Stimulated activated naive CD8-positive, alpha-beta T cell treated with anti-CD3 and anti-CD28 coated beads, Interleukin-15, Interleukin-2, amounts not matched to agents 100 U/mL and 50 U/mL, for 24 hours (primary cell): ENCODE measurements at regions not wholly inside any gene's neighbourhood (a gene's known extent, or its start where the extent isn't known, plus 50 kb on each side); places are given as distances from the start of the nearest gene placed in this dataset.

ENCODE experiments used
- ATAC-seq: fragments of 150-1000 bp; cut with Tn5 transposase; one replicate; pipeline ENCODE4 v1.10.0; 2021
- DNase-seq: peaks from one replicate; pipeline ENCODE4 v3.0.0; 2021

DNA sequence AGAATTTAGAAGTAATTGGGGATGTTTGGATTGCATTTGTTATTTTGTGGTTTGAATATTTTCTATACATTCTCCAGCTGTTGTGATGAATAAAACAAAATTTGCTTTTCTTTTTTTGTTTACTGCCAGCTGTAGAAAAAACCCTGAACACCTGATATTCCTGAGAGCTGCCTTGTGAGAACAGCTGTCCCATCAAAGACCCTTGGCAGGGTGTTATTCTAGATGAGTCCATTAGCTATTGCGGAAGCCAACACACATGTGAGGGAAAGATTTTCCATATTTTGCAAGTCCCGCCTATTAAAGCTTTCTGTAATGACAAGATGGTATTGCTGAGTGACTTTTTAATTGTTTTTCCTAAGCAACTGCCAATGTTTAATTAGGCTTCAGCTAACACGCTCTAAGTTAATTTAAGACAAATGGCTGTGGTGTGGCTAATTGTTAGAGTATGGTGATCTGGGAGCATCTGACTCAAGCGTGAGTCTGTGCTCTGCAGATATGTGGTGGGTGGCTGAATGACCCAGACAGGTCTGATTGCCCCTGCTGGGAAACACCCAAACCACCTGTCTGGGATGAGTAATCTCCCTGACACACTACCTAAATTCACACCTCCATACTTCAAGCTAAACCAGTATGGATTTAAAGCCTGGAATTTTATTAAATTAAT lies 86.5 kb upstream of the PRLR start:
- ATAC-seq: peak; percentile 64
- peak; percentile 11 for DNase-seq

DNA sequence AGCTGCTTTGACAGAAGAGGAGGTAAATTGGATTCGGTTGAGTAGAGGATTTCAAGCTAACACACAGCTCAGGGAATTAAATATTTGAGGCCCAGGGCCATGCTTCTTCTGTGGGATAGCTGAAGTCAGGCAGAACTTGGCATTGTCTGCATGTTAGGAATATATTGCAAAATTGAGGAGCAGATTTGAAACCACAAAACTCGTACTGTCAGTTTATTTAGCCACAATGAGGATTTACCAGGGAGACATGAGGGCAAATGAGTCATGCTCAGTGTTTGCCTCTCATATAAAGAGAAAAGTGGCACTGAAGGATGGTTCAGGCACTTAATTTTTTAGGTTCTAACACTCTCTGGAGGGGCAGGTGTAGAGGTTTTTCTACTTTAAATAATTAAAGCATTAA lies 83.0 kb upstream of the PRLR start:
- ATAC-seq (no peak), DNase-seq (no peak)

DNA sequence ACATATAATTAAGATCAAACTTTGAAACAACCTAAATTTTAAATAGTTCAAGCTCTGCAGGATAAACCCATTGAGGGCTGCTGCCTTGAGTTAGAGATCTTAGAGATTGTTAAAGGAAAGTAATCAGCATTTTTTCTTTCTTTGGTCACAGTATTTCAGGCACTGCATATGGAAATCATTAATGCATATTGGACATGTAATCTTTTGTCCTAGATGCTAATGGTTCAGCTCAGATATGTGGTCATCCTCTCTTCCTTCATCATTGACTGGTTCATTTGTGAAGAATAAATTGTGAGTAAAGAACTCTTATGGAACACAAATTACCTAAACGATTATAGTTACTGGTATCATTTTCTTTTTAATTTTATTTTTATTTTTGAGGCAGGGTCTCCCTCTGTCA lies 82.0 kb upstream of the PRLR start:
- DNase-seq: no peak
- no peak for ATAC-seq

DNA sequence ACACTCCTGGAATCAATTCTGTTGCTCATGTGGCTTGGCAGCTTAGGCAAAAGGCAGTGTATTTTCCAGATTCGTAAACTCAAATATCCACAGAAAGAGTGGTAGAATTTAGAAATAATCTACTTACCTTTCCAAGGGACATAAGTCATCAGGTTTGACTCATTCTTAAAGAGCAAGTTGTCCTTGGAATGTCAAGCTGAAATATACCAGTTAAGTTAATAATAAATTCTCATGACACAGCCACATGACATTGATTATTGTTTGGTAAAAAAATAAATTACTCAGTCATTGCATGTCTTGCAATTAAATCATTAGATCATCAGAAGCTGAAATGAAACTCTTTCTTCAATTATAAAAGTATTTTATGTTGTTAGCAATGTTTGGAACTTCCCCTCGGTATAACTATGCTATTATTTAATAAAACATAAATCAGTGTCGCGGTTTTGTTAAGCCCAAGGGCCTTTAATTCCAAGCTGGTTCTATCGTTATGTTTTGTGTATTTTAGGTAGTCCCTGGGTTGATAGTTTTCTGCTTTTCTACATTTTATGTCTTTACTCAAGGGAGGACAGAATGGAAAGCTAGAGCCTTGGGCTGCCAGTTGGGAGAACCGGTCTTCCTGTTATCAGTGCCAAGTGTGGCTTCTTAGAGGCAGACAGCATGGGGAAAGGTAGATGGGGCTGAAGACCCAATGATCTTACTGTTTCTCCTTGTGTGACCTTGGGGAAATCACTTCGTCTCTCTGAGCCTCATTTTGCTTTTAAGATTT lies 79.3 kb upstream of the PRLR start:
- ATAC-seq (no peak), DNase-seq (no peak)

DNA sequence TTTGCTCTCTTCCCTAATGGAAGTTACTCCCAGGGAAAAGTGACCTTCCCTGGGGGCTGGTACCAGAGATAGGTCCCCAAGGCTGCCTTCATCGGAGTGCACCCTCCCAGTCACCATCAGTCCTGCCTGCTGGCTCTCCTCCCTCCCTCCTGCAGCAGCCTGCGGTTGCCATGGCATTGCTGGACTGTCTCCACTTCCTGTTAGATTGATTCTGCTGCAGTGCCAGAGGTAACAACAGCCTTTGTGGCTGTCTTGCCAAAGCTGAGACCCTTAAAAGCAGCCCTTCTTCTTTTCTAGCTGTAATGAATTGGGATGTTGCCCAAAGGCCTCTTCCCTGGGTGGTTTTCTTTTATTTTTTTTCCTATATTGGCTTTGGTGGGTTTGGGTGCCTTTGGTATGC lies 78.1 kb upstream of the PRLR start:
- no peak for DNase-seq
- ATAC-seq: no peak

DNA sequence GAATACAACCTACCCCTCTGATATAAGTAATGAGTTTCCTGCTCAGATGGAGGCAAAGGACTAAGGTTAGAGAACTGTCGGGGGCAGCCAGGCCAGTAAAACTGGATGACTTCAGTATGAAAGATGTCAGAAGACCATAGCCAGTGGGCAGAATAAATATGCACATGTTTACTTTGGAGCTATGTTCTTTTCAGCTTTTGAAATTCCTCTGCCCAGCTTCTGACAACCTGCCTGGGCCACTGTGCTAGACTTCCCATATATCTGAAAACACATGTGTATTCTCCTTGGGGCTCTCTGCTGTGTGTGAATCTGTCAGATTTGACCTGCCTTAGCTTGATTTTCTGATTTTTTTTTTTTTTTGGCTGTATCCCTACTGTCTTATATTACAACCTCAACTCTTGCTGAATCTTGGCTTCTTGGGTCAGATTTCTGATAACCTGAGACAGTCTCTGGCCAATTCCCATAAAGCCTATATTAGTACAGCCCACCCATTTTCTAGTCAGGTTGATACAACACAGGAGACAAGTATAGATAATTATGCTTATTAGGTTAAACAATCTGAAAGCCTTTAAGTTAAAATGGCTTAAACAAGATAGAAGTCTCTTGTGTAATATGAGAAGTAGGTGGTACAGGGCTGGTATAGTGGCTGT lies 76.6 kb upstream of the PRLR start:
- no peak for ATAC-seq
- DNase-seq: no peak

DNA sequence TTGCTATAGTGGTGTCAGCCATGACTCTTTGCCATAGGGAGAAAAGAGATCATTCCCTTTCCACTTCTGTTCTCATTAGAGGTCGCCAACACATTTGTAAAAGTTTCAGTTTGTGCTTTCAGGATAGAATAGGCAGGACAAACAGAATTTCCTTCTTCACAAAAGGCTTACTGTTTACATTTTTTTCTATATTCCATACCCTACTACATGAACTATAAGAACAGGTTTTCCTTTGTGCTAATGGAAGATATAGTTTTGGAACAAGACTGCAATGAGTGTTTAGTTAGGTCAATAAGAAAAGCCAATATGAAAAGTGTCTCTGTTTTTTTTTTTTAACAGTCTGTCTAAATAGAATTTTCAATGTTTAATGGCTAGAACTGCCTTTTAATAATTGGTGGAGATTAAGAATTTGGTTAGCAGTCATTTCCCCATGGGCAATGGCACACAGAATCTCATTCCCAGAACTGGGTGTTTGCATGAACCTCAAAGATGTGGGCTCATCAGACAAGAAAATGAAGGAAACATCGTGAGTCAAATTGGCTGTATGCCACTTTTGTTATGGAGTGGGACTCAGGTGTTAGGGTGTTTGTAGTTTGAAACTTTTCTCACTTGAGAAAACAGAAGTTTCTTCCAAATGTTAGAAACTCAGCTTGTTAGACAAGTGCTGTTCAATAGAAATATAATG lies 75.2 kb upstream of the PRLR start:
- ATAC-seq: no peak

DNA sequence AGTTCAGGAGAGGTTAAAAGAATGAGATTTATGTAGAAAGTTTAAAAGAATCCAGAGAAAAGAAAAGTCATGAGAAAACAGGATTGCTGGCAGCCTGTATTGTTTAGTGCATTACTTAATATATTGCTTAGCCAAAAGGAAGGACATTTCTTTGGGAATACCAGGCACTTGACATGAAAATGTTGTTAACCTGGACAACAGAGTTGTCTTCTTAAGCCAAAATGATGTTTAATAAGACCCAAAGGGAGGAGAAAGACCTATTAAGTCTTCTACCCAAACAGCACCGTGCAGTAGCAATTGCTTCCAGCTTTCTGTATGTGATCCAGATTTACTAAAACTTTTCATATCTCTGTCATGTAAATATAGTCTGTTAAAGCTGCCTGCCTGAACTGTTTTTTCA lies 74.0 kb upstream of the PRLR start:
- ATAC-seq (no peak), DNase-seq (no peak)

More for the DNA sequence above, 75.2 kb upstream of the PRLR start:
- no peak for DNase-seq

DNA sequence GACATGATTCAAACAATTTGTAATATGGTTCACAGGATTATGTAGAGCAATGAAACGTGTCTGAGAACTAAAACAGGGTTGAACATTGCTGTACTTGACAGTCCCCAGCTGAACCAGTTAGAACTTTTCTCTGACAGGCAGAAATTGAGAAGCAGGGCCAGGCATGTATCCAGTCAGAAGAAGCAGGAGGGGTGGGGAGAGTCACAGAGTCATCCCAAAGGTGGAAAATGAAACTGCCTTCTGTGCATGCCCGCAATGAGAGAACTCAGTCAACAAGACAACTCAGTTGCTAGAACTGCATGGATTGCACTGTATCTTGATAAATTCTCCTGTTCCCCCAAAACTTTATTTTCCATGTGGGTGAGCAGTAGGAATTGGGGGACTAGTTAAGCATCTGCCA lies 72.9 kb upstream of the PRLR start:
- ATAC-seq (no peak), DNase-seq (no peak)

DNA sequence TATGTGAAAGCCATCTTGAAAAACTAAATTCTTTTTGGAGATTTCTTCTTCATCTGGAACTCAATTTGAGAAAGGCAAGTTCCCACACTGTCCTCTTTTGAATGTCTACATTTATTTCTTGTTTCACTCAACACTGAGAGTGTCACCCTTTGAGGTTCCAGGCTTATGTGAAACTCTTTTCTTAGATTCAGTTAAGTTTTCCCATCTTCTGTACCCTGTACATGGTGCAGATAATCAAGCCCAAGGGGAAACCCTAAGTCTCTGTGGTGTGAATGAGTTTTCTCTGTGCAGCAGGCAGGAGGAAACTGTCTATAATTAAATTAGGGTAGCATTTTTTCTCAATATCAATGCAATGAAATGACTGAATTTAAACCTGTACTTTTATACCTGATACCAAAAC lies 72.3 kb upstream of the PRLR start:
- ATAC-seq: no peak

DNA sequence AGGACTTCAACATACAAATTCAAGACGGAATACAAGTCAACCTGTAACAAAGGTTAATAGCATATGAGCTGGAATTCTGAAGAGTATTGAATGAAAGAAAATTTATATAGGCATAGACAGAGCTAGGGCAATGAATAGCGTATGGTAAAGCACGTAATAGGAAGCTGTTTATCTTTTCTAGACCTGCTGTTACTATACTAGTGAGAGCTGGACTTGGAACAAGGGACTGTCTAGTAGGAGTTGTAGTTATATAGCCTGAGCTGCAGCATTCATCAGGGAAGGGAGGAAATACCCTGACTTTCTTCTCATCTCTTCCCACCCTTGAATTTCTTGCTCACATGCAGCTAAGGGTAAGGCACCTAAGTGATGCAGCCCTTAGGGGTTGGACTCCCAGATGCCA lies 67.5 kb upstream of the PRLR start:
- ATAC-seq (no peak), DNase-seq (no peak)

More for the DNA sequence above, 72.3 kb upstream of the PRLR start:
- DNase-seq: no peak

DNA sequence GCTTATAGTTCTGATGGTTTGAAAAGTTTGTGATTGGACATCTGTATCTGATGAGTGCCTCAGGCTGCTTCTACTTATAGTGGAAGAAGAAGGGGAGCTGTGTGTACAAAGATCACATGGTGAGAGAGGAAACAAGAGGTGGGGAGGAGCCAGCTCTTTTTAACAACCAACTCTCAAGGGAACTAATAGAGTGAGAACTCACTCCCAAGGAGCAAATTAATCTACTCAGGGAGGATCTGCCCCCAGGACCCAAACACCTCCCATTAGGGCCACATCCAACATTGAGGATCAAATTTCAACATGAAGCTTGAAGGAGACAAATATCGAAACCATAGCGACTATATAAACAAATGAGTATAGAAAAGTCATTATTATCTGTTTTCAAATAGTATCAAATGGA lies 64.7 kb upstream of the PRLR start:
- no peak for DNase-seq
- no peak for ATAC-seq

DNA sequence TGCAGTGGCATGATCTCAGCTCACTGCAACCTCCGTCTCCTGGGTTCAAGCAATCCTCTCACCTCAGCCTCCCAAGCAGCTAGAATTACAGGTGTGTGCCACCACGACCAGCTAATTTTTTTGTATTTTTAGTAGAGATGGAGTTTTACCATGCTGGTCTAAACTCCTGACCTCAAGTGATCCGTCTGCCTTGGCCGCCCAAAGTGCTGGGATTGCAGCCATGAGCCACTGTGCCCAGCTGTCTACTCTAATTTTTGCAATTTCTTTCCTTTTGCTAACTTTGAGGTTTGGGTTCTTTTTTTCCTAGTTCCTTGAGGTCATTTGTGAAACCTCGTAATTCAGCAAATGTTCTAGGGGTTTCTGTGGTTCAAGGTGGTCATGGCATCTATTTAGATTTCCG lies 63.7 kb upstream of the PRLR start:
- DNase-seq (no peak), ATAC-seq (no peak)

DNA sequence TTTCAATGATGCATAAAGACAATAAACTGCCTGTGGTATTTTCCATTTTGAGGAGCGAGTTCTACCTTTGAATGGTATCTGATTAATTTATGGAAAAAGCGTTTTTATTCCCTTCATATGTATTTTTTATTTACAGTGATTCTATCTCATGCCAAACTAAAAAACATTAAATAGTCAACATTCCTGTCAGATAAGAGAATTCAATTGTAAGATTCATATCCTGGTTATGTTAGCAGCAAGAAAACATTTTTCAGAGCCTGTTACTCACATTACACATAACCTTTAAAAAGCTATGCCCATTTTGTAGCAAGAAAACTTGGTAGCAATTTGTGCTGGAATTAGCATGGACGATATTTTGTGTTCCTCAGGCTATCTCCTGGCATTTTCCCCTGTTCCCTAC lies 55.1 kb upstream of the PRLR start:
- ATAC-seq (no peak), DNase-seq (no peak)

DNA sequence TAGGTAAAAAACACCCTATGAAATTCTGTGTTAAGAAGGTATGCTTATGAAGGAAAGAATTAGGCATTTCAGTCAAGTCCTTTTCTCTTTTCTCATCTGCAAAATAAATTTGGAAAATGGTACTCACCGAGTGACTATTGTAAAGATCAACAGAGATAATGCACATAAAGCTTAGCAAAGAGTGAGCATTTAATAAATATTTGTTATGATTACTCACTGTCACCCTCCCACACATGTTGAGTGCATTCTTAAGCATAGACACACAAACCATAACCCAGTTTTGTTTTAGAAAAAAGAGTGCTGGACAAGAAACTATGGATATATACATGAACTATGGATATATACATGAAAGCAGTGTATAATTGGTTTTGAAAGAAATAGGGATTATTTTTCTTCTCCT lies 54.7 kb upstream of the PRLR start:
- DNase-seq (no peak), ATAC-seq (no peak)

DNA sequence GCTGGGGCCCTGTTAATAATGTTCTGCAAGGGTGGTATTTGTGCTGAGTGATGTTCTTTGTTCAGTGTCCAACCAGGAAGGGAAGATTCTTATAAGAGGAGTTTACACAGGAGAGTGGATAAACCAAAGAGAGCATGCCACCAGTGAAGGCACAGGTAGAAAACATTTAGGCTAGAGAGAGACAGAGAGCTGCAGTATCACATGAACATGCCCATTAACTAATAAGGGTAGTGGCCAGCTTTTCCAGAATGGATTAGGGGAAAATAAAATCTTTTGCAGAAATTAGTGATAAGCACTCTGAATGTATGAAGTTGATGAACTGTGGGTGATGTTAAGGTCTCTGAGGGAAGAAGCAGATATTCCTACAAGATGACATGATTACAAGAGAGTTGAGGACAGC lies 54.1 kb upstream of the PRLR start:
- DNase-seq (no peak), ATAC-seq (no peak)

DNA sequence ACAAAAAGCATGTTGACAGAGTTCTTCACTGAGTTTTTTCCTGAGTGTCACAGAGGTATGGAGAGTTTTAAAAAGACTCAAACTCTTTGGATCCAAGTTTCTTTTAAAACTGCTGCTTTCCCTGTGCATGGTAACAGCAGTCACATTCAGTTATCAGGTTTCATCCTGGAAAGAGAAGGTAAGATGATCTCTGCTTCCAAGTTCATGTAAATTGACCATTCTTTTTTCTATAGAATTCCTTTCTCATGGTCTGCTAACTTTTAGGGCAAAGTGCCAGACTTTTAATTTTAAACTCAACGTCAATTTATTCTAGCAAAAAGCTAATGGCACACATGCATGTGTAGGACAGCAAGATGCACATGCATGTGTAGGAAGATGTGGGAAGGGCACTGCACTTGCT lies 52.5 kb upstream of the PRLR start:
- no peak for ATAC-seq
- DNase-seq: no peak

DNA sequence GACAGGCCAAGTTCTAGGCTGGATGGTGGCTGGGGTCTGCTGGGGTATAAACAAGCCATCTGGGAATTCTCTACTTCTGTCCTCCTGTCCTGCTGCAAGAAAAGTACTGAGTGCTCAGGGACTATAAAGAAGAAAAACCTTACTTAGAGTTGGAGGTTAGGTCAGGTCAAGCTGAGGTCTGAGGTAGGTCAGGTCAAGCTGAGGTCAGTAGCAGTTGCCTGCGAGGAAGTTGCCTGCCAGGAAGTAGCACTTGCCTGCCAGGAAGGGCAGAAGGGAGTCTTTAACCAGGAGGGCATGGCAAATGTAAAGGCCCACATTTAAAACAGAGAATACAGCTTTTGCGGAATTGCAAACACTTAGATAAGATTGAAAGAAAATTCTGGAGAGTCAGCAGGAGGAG lies 51.3 kb upstream of the PRLR start:
- DNase-seq: no peak
- no peak for ATAC-seq
